ENCODE measurements at regions not wholly inside any gene's neighbourhood (a gene's known extent, or its start where the extent isn't known, plus 50 kb on each side); places are given as distances from the start of the nearest gene placed in this dataset.

DNA sequence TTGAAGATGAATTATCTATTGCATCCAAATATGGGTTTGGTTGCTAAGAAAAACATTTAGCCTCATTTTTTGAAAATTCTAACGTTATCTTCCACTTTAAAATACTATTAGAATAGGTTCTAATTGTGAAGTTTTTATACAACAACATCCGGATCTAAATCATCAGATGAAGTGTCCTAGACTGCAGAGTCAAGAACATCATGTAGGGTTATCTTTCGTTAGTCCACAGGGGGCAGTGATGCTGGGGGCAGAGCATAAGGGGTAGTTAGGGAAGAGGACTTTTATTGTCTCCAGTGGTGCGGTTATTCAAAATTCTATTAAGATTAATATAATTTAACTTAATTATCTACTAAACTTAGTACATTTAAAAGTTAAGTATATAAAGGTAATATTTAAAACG is 990.6 kb upstream of the PHF14 start:
- TF ChIP-seq POLR2A (IDR thresholded peaks at IDR 0.05) (no peak), POLR2AphosphoS5 (IDR thresholded peaks at IDR 0.05) (no peak)
